Keratinocyte (primary cell): ENCODE measurements at regions not wholly inside any gene's neighbourhood (a gene's known extent, or its start where the extent isn't known, plus 50 kb on each side); places are given as distances from the start of the nearest gene placed in this dataset.

ENCODE experiments used
- DNase-seq: peaks from one replicate; pipeline ENCODE4 v3.0.0-alpha.2; 2011; ENCODE audit warnings: low read depth, missing footprints, low spot score
- FAIRE-seq: peaks from 2 replicates; lab custom pipeline; 2011; peaks lifted over from hg19 to GRCh38; lab: Jason Lieb, UNC
- H2AFZ ChIP-seq: 2 replicates; pipeline ENCODE4 v1.6.0; 2012; ENCODE audit warnings: low read length, control low read depth, inconsistent platforms; ENCODE audit not compliant: control insufficient read depth
- H3K27ac ChIP-seq: 2 replicates; pipeline ENCODE4 v1.5.1; 2011; ENCODE audit warnings: low read length; ENCODE audit not compliant: control insufficient read depth, insufficient read depth
- H3K27me3 ChIP-seq: 3 replicates; pipeline ENCODE4 v1.6.0; 2011; ENCODE audit warnings: low read length; ENCODE audit not compliant: control insufficient read depth, insufficient read depth; ENCODE audit errors: extremely low read depth
- H3K36me3 ChIP-seq, 2 experiments: 2 replicates in 1 of 2; 3 replicates in 1 of 2; pipeline ENCODE4 v1.5.1; 2011; ENCODE audit warnings: low read length in 2 of 2, mild to moderate bottlenecking in 1 of 2; ENCODE audit not compliant: control insufficient read depth in 2 of 2, insufficient read depth in 2 of 2; ENCODE audit errors: extremely low read depth in 1 of 2
- H3K4me1 ChIP-seq: 3 replicates; pipeline ENCODE4 v1.5.1; 2011; ENCODE audit warnings: low read length; ENCODE audit not compliant: control insufficient read depth, insufficient read depth; ENCODE audit errors: extremely low read depth
- H3K4me2 ChIP-seq: 3 replicates; pipeline ENCODE4 v1.6.0; 2011; ENCODE audit warnings: low read depth, low read length; ENCODE audit not compliant: control insufficient read depth, insufficient read depth; ENCODE audit errors: extremely low read depth
- H3K4me3 ChIP-seq, 3 experiments: fragments of 200-600 bp in 1 of 3; sonication (generic) in 1 of 3; 2 replicates in 2 of 3; 3 replicates in 1 of 3; pipeline ENCODE4 v1.5.1; 2011 to 2016; ENCODE audit warnings: low read length in 3 of 3, mild to moderate bottlenecking in 3 of 3, control low read depth in 2 of 3, inconsistent platforms in 1 of 3, low read depth in 1 of 3, mixed read lengths in 1 of 3, mixed run types in 1 of 3, moderate library complexity in 1 of 3; ENCODE audit not compliant: control insufficient read depth in 2 of 3, insufficient read depth in 2 of 3; ENCODE audit errors: extremely low read depth in 1 of 3
- H3K79me2 ChIP-seq: 2 replicates; pipeline ENCODE4 v1.6.0; 2012; ENCODE audit warnings: low read length; ENCODE audit not compliant: control insufficient read depth, insufficient read depth
- H3K9ac ChIP-seq: 3 replicates; pipeline ENCODE4 v1.6.0; 2011; ENCODE audit warnings: low read length; ENCODE audit not compliant: control insufficient read depth, insufficient read depth; ENCODE audit errors: extremely low read depth
- H3K9me1 ChIP-seq: 3 replicates; pipeline ENCODE4 v1.6.0; 2011; ENCODE audit warnings: low read length; ENCODE audit not compliant: control insufficient read depth, insufficient read depth; ENCODE audit errors: extremely low read depth
- H3K9me3 ChIP-seq: 2 replicates; pipeline ENCODE4 v1.5.1; 2012; ENCODE audit warnings: low read depth, low read length; ENCODE audit not compliant: control insufficient read depth
- H4K20me1 ChIP-seq: 3 replicates; pipeline ENCODE4 v1.6.0; 2011; ENCODE audit warnings: low read length; ENCODE audit not compliant: control insufficient read depth, insufficient read depth; ENCODE audit errors: extremely low read depth
- CTCF ChIP-seq, 3 experiments: IDR thresholded peaks in 1 of 3; conservative IDR thresholded peaks in 1 of 3; optimal IDR thresholded peaks in 1 of 3; 2 replicates in 2 of 3; 3 replicates in 1 of 3; pipeline versions ENCODE3 to v1.5.1; 2011; ENCODE audit warnings: low read length in 3 of 3, mild to moderate bottlenecking in 3 of 3, moderate library complexity in 2 of 3, control low read depth in 1 of 3, inconsistent platforms in 1 of 3; ENCODE audit not compliant: insufficient read depth in 2 of 3; ENCODE audit errors: extremely low read depth in 1 of 3
- EZH2 ChIP-seq: IDR thresholded peaks from one replicate; pipeline ENCODE4 v1.6.1; 2012; ENCODE audit warnings: inconsistent platforms, mild to moderate bottlenecking, low read length, moderate library complexity
- dilution Hi-C: fragments of 300-500 bp; cut with MboI; formaldehyde crosslinking; loops from one replicate; pipeline ENCODE4 v1.7.0; 2020; ENCODE audit warnings: low sequenced_read_pairs; ENCODE audit not compliant: extremely low pct_ligation_motif_present

- H3K36me3 ChIP-seq: no peaks in the 10 kb centered on the region
- H3K79me2 ChIP-seq: no peaks in the 10 kb centered on the region
- H3K27me3 ChIP-seq: no peaks in the 10 kb centered on the region
- TF ChIP-seq EZH2: no peak
- no peak for TF ChIP-seq CTCF (optimal IDR thresholded peaks at IDR 0.05 in 1 of 3, IDR thresholded peaks at IDR 0.05 in 1 of 3, conservative IDR thresholded peaks at IDR 0.05 in 1 of 3; ENCODE audit: extremely low read depth in 1 of 3, insufficient read depth in 2 of 3, low read length in 3 of 3)
- no peak overlapping the region for H3K9ac ChIP-seq
- no peaks in the 10 kb centered on the region for H4K20me1 ChIP-seq
- no peaks in the 10 kb centered on the region for H3K9me1 ChIP-seq
- H3K4me1 ChIP-seq: no peaks in the 10 kb centered on the region
- no peak overlapping the region for H2AFZ ChIP-seq
- no peak overlapping the region for H3K4me3 ChIP-seq
- H3K4me2 ChIP-seq: no peak overlapping the region
- H3K9me3 ChIP-seq: no peaks in the 10 kb centered on the region
- dilution Hi-C loops: no loop called here
- DNase-seq (no peak), FAIRE-seq (no peak)
- H3K27ac ChIP-seq: no peak overlapping the region
Measured at GRCh38 chr3:5404718-5405117, 217.2 kb downstream of the EDEM1 start.

GRCh38 chr3:5411786-5412185 lies 224.3 kb downstream of the EDEM1 start:
- no peak for DNase-seq
- H3K4me2 ChIP-seq: no peak overlapping the region
- H3K9me3 ChIP-seq: no peaks in the 10 kb centered on the region
- TF ChIP-seq EZH2 (no peak), CTCF (optimal IDR thresholded peaks at IDR 0.05 in 1 of 3, IDR thresholded peaks at IDR 0.05 in 1 of 3, conservative IDR thresholded peaks at IDR 0.05 in 1 of 3; ENCODE audit: extremely low read depth in 1 of 3, insufficient read depth in 2 of 3, low read length in 3 of 3) (no peak)
- no peak for FAIRE-seq
- H3K4me3 ChIP-seq: no peak overlapping the region
- dilution Hi-C loops: no loop called here
- H3K79me2 ChIP-seq: no peaks in the 10 kb centered on the region
- H2AFZ ChIP-seq: no peak overlapping the region
- H3K9ac ChIP-seq: no peak overlapping the region
- no peaks in the 10 kb centered on the region for H3K9me1 ChIP-seq
- H3K27ac ChIP-seq: no peak overlapping the region
- H3K4me1 ChIP-seq: no peaks in the 10 kb centered on the region
- no peaks in the 10 kb centered on the region for H3K27me3 ChIP-seq
- no peaks in the 10 kb centered on the region for H4K20me1 ChIP-seq
- no peaks in the 10 kb centered on the region for H3K36me3 ChIP-seq
